Islet of Langerhans (tissue), 1 donor: ENCODE measurements at regions not wholly inside any gene's neighbourhood (a gene's known extent, or its start where the extent isn't known, plus 50 kb on each side); places are given as distances from the start of the nearest gene placed in this dataset.

Source experiments
- FAIRE-seq: peaks from one replicate; lab custom pipeline; 2011; peaks lifted over from hg19 to GRCh38; lab: Jason Lieb, UNC

DNA sequence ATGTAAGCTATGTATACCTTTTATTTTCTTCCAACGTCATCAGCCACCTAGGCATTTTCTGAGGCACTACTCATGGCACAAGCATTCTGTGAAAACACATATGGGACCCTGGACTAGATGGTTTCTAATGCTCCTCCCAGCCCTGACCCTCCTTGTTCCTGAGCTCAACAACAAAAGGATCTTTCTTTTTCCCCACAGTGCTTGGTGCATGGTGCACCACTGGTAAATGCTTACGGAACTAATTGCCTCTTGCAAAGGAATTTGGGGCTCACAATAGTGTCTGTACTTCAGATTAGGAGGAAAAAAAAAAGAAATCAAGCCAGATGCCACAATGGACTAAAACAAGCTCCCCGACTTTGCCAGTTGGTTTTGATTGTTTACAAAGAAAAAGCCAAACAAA, 390.5 kb downstream of the PLPP3 start:
- no peak for FAIRE-seq

DNA sequence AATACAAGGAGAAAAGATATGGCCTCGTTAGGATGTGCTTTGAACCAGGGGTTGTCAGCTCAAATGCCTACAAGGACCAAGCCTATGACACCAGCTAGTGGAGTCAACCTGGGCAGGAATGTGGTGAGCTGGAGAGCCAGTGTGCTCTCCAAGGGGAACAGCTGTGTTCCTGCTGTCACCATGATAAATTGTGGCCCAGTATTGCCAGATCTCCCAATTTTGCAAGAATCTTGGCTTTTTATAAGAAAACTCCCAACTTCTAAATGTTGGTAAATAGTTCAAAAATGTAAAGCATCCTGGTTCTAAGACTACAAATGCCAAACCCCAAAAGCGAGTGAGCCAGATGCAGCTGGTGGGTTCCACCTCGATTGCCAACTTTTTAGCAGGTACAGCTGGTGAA, 391.1 kb downstream of the PLPP3 start:
- FAIRE-seq, result no peak

DNA sequence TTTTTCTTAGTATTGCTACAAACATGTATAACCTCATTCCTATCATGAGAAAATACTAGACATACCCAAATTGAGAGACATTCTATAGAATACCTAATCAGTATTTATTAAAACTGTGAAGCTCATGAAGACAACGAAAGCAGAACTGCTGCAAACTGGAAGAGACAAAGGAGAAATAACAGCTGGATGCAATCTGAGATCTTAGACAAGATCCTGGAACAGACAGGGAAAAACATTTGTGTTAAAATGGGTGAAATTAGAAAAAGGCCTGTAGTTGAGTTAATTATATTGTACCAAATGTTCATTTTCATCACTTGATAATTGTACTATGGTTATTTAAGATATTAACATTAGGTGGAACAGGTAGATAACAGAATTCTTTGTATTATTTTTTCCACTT, 392.0 kb downstream of the PLPP3 start:
- no peak for FAIRE-seq

DNA sequence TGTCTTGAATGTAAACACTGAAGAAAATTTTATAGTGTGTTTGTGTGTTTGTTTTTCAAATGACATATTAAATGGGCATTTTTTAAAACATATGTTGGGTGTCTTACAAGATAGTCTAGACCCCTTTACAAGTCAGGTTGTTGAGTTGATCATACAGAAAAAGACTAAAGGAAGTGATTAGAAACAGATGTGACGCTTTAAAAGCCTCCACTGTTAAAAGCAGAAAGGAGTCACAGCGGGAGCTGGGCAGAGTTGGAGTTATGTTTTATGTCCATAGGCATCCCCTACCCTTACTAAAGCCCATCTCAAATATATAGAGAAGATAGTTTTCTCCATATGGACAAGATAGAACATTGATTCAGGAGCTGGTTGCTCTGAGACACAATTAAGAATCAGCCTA, 393.9 kb downstream of the PLPP3 start:
- FAIRE-seq, result no peak

DNA sequence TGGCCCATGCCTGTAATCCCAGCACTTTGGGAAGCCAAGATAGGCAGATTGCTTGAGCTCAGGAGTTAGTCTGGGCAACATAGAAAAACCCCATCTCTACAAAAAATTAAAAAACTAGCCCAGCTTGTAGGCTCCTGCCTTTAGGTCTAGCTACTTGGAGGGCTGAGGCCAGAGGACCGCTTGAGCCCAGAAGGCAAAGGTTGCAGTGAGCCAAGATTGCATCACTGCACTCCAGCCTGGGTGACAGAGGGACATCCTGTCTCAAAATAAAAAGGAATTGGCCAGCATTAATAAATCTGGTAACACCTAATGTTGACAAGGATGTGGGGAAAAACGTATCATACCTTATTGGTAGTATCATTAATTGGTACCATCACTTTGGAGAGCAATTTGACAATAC, 396.2 kb downstream of the PLPP3 start:
- FAIRE-seq, result no peak

DNA sequence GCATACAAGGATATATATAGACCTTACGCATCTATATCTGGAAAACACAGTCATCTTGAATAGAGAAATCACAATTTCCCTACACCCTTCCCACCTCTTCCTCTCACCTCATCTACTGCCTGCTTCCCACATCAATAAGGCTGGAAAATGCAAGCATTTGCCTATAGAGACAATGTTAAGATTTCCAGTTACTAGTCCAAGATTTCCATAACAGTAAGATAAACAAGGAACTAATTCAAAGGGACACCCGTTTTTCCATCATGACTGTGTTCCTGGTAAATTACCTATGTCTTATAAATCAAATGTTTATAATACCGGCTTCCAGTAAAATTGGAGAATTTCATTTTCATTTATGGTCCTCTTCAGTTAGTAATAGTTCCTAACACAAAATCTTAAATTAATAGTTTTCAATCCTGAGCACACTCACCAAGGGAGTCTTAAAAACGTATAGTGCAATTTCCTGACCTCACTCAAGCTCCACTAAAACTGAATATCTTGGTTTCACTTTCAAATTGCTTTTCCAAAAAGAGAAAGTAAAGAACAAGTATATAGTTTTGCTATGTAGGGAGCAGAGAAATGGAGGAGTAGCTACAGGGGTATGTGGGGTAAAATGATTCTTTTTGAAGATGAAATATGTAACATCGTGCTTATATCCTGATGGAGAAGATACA, 398.7 kb downstream of the PLPP3 start:
- FAIRE-seq, result no peak

DNA sequence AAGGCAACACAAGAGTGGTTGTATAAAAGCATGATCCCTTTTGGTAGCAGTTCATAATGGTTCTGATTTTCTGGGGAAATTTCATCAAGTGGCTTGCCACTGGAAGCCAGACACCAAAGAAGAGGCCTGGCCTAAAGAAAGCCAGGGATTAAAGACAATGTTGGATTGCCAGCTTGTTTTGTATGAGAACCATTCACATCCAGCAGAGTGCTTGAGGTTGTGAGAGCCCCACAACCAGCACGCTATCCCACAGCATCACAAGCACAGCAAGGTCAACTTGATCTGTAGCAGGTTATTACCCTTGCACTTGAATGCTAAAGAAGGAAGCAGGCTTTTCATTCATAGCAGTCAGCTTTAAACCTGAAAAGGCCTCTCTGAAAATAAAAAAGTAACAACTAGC, 399.8 kb downstream of the PLPP3 start:
- FAIRE-seq, result no peak

DNA sequence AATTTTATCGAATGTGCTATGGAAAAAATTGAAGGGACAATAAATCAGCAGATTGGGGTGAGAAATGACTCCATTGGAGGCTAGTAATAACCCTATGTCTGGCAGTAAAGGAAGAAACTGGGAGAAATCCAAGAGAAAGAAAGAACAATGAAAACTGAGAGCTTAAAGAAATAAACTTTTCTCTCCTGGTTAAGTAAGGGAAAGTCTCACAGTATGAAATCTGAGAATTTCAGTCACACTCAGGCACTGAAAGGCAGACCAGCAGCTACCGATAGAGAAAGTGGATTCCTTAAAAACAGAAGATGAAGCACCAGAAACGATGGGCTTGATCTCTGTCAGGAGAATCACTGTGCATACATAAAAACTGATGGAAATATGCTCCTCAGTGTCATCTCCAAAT, 404.2 kb downstream of the PLPP3 start:
- no peak for FAIRE-seq

DNA sequence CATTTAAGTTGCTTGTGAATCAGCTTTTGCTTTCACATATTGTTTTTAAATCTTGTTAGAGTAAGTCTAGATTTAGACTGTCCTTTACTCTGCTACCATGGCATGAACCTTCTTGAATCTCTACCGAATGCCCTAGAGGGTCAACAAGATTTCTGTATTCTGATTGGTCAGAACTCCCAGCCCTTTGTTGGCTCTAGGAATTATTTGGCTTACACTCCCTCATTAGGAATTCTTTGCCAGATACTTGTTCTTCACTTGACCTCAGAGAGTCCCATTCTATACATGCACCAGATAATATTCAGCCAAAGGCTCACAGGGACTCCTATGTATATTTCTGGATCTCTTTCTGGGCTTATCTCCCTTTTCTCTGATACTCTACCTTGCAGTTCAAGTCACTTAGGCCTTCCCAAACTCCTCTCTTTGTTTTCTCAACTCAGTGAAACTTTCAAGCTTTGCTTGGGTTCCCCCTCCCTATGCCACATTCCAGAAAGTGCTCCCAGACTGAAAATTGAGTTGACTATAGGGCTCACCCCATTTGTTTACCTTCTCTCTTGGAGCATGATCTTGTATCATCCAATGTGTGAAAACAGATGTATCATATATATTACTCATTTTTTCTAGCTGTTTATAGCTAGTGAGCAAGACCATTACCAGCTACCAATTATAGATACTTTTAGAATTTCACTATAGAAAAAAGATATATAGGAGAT, 405.0 kb downstream of the PLPP3 start:
- no peak for FAIRE-seq

DNA sequence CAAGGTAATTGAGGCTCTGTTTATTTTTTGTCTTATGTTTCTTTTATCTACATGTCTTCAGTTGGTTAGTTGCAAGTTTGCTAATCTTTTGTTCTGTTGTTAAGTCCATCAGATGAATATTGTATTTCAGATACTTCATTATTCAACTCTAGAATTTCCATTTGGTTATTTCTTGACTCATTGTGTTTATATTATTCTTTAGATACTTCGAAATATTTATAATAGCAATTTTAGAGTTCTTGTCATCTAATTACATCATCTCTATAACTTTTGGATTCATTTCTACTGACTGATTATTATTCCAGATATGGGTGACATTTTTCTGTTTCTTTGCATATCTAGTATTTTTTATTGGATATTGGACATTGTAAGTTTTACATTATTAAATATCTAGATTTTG, 405.6 kb downstream of the PLPP3 start:
- FAIRE-seq, result no peak

DNA sequence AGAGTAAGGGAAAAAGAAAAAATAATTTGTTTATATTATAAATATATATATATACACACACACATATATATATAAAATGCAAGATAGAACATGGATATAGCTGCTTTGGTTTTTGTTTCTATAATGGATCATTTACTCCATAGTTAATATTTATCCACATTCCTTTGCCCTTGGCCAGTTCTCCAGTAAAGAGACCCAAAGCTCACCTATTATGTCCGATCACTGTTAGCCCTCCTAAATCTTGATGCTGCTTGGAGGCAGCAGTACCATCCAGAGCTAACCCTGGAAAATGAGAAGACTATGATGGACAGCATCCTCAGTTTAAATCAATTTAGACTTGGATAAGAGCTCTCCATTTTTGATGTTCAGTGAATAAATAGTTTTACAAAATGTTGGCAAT, 407.7 kb downstream of the PLPP3 start:
- FAIRE-seq, result no peak

DNA sequence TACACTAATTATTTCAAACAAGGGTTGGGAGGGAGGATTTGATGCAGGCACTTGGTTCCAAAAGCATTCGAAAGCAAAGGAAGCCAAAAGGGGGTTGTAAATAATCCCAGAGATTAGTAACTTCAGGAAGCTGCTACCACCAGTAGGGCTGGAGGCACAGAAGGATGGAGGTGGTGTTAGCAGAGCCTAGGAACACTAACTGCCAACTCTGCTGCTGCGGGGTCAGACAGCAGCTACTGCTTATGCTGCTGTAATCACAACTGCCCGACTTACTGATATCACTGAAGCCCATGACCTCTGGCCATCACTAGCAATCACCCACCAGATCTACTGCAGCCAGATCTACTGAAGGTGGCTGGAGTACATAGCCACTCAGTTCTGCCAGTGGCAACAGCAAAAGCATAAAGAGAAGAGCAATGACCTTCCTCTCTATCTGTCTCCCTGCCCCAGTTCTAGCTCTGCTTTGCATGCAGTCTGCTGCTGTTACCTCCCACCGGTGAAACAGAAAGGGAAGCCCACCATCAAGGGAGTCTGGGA, 408.5 kb downstream of the PLPP3 start:
- FAIRE-seq, result no peak

DNA sequence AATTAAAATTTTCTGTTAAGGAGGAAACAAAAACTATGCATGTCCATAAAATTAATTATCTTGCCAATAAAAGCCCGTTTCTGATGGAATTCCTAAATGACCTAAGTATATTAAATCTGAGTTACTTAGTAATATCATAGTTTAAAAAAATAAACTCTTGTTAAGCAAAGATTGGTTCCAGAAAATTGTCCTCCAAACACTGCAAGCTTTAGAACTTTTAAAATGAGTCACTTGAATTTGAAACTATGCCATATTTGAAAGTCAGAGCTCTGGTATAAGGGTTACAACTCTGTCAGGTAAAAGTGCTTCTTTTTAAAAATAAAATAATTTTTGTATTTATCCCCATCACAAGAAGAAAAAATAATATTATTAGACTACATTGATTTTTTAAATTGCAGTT, 409.5 kb downstream of the PLPP3 start:
- no peak for FAIRE-seq

DNA sequence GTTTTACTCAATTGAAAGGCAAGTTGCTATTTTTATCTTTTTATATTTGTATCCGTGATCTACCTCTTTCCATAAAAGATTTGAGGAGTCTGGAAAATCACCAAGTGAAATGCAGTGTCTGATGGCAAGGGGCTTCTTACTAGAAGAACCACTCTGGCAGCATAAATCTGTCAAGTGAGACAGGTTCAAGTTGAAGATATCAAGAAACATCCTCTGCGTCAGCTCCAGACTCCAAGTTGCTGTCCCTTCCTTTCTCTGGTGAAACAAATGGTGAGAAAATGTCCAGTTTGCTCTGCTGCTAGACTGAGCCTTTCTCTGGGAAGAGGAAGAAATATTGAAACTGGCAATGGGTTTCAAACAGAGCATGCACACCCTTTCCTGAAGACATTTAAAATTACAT, 411.2 kb downstream of the PLPP3 start:
- FAIRE-seq, result no peak

DNA sequence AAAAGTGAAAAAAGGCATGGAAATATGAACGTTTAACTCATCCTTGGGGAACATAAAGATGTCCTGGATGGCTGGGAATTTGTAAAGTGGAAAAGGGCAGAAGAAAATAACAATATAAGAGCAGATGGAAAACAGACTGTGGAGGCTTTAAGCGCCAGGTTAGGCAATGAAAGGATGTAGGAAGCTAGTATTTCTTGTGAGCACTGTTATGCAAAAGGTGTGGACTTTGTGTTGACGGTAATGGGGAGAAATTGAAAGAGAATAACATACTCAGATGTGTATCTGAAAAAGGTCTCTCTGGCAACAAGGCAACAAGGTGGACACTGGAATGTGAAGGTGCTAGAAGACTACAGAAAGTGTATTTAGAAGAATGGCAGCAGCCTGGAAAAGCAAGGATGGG, 411.8 kb downstream of the PLPP3 start:
- FAIRE-seq, result no peak

DNA sequence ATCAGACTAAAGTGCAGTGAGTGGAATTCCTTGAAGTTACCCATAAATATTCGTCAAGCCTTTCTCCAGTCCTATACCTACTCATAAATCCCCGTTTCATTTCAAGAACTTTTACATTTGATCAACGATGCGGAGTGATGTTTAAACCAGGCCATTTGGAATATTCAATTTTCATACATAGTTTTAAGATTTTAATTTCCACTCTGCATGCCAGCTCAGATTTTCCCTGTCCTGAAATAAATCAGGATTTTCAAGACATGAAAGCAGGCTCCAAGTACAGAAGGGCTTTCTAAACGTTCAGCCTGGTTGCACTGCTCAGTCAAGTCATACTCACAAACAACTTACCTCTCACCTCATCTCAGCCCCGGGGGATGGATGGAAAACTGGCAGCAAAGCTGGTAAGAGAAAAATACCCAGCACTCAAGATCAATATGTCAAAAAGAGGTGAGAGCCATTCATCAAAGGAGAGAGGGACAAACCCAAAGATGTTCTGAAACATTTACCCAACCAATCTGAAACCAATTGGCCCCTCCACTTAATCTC, 418.5 kb downstream of the PLPP3 start:
- FAIRE-seq, result no peak

DNA sequence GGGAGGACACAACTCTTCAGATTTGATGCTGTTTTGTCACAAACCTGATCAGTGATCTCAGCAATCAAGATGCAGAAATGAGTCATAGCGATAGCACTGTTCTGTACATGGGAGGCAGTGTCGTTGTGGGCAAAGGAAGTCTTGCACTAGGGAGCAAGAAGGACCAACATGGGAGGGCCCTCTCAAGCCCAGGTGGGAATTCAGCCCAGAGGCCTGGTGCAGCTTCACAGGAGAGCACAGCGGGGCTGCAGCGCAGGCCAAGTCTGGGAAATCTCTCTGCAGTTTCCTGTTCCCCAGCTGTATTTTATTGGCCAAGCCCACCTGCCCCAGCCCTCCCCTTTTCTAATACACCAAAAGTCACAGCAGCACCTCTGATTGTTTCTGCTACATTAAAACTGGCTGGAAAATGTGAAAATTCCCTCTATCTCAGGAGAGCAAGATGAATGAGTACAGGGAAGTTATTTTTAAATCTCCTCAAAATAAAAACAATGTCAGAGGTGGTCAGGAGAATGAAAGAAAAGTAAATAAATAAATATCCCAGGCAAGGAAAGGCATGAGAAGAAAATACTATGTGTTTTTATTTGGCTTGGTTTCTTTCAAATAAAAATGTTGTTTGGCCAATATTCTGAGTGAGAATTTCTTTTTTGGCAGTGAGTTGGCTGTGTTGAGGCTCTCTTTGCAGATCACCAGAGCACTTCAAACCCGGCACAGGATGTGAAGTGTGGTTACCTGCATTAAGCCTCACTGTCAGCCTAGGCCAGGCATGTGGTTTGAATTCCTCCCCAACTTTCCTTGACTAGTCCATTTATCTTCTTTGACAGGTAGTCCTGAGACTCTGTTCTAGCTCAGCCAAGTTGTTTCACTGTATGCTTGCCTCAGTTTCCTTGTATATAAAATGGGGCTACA, 422.1 kb downstream of the PLPP3 start:
- no peak for FAIRE-seq

DNA sequence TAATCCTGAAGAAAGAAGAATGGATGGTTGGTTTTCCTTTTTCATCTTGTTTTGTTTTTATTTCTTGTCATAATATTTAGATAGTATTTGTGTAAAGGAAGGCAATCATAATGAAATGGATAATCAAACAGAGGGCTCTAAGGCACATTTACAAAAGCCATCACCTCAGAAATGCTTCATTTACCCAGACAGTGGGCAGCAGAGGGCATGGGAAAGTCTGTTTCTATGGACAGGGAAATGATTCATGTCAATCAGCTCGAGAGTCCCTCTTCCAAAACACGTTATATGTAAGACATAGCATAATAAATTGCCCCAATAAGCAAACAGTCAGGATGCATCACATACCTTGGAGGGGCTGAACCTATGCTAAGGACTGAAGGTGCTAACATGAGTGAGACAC, 426.1 kb downstream of the PLPP3 start:
- no peak for FAIRE-seq

DNA sequence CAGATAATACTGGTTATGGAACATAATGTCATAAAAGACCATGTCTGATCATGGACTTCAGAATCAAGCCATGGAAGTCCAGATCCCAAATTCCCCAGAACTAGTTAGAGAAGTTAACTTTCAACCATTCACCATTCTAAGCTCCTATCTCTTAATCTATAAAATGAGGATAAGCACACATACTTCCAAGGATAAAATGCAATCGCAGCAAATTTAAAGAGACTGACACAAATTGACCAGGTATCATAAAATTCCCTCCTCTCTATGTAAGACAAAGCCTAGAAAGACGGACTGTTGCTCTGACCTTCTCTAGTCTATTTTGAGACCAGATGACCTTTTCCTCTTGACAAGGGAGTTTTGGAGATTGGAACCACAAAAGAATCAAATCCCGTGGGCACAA, 426.7 kb downstream of the PLPP3 start:
- no peak for FAIRE-seq

DNA sequence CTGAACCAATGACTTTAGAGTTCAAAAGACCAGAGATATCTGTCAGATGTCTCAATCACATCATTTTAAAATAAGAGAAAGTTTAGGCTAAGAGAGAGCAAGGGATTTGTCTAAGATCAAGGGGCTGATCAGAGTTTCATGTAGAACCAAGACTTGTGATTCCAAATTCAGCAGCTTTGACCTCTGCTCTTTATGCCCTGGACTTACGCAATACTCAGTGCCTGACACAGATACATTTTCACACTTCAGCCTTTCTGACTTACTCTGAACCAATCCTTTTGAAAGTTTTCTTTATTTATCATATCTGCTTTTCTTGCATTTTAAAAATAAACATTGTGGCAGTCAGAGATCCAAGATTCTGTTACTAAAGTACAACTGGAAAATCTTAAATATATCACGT, 428.0 kb downstream of the PLPP3 start:
- no peak for FAIRE-seq

DNA sequence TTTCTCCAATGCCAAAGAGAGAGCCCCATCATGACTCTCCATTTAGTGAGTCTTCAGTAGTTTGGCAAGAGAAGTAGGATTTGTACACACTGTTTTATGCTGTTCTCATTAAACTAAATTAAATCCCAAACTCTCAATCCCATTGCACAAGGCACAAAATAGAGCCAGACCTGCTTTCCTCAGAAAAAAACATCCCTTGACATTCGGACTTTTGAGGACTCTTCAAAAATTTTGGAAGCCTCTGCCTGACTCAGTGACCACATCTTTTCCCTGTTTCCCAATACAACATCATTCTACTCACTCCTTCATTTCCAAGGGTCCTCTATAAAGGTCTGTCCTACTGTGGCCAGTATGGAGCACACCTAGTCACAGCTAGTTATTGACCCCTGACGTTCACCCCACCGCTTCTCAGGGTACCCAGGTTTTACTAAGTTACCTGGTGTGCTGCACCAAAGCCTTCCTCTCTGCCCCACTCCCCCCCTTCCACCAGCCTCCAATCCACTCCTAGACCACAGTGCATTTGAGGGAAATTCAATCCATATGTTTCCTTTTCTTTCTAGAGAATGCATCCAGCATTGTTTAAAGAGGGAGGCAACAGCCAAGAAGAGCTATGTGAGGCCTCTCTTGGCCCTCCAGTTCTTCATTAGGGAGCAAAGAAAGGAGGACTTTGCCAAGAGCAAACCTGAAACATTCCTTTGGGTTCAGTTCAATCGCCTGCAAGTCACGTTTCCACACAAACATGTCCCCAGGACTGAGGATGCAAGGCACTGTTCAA, 428.7 kb downstream of the PLPP3 start:
- FAIRE-seq, result no peak

DNA sequence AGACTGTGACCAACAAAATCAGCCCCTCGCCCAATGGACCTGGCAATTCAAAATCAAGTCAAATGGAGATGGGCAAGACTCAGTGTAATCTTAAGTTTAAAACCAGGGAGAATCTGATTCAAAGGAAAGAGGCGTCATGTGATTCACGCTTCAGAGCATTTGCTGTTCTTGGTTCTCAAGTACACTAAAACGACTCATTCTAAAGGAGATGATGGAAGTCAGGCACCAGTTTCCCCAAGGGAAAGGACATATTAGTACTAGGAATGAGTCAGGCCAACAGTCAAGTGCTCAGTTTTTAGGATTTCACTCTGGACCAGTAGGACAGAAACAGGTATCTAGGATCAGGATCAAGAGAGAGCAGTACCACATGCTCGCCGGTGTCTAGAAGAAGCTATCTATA, 429.6 kb downstream of the PLPP3 start:
- FAIRE-seq, result no peak
